HCT116 (cell line): ENCODE measurements at regions not wholly inside any gene's neighbourhood (a gene's known extent, or its start where the extent isn't known, plus 50 kb on each side); places are given as distances from the start of the nearest gene placed in this dataset.

Experiments used
- CEBPB ChIP-seq: IDR thresholded peaks from 2 replicates; pipeline ENCODE4 v1.6.1; 2012; ENCODE audit warnings: low read depth
- EZH2 ChIP-seq: fragments of 200-600 bp; sonication (generic); IDR thresholded peaks from 2 replicates; pipeline ENCODE4 v1.6.1; 2017; ENCODE audit warnings: antibody characterized with exemption, mixed run types
- JUND ChIP-seq: IDR thresholded peaks from 2 replicates; pipeline ENCODE4 v1.6.1; 2012
- POLR2AphosphoS5 ChIP-seq: IDR thresholded peaks from 2 replicates; pipeline ENCODE4 v1.6.1; 2011; ENCODE audit warnings: mild to moderate bottlenecking, low read depth, low read length, moderate library complexity
- SIN3A ChIP-seq: IDR thresholded peaks from 2 replicates; pipeline ENCODE4 v1.6.1; 2012; ENCODE audit warnings: low read depth
- SP1 ChIP-seq: IDR thresholded peaks from 2 replicates; pipeline ENCODE4 v1.6.1; 2012; ENCODE audit warnings: low read depth
- SRF ChIP-seq: IDR thresholded peaks from 2 replicates; pipeline ENCODE4 v1.6.1; 2012; ENCODE audit warnings: low read depth
- TCF7L2 ChIP-seq: IDR thresholded peaks from 2 replicates; pipeline ENCODE4 v1.7.0; 2011; ENCODE audit warnings: borderline replicate concordance, inconsistent platforms; ENCODE audit not compliant: insufficient read depth, insufficient read length; ENCODE audit errors: extremely low read depth
- TF ChIP-seq, protein P1 (sequence below), 3 experiments: fragments of 200-600 bp in 1 of 3; sonication (generic) in 1 of 3; IDR thresholded peaks in 2 of 3; conservative IDR thresholded peaks in 1 of 3; 2 replicates each; pipeline ENCODE4 v1.5.1; 2012 to 2017; ENCODE audit warnings: low read depth in 2 of 3, low read length in 2 of 3, antibody characterized with exemption in 1 of 3, borderline replicate concordance in 1 of 3, control low read depth in 1 of 3, mild to moderate bottlenecking in 1 of 3, mixed read lengths in 1 of 3, mixed run types in 1 of 3, moderate library complexity in 1 of 3; ENCODE audit not compliant: insufficient read depth in 1 of 3
- TF ChIP-seq, protein P2 (sequence below): IDR thresholded peaks from 2 replicates; pipeline ENCODE4 v1.6.1; 2012

DNA sequence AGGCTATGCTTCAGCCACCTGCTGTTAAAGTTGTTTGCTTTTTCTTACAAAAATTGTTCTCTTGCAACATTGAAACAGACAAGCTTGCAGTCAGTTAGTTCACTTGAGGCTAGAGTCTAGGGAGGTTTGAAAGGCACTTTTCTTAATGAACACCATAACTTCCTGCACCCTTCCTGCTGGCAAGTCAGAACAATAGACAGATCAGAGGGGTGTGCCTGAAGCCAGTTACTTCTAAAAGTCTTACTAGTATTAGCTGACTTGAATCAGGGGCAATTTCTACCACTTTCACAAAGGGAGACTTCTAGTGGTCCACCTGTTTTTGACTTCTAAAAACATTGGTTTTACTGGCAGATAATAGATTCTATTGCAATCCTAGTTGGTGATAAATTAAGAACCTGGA lies 367.4 kb upstream of the CDH20 start:
- TF ChIP-seq, protein P1, sequence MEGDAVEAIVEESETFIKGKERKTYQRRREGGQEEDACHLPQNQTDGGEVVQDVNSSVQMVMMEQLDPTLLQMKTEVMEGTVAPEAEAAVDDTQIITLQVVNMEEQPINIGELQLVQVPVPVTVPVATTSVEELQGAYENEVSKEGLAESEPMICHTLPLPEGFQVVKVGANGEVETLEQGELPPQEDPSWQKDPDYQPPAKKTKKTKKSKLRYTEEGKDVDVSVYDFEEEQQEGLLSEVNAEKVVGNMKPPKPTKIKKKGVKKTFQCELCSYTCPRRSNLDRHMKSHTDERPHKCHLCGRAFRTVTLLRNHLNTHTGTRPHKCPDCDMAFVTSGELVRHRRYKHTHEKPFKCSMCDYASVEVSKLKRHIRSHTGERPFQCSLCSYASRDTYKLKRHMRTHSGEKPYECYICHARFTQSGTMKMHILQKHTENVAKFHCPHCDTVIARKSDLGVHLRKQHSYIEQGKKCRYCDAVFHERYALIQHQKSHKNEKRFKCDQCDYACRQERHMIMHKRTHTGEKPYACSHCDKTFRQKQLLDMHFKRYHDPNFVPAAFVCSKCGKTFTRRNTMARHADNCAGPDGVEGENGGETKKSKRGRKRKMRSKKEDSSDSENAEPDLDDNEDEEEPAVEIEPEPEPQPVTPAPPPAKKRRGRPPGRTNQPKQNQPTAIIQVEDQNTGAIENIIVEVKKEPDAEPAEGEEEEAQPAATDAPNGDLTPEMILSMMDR (IDR thresholded peaks at IDR 0.05 in 2 of 3, conservative IDR thresholded peaks at IDR 0.05 in 1 of 3; ENCODE audit: borderline replicate concordance in 1 of 3, insufficient read depth in 1 of 3, low read depth in 2 of 3, low read length in 2 of 3): no peak
- TF ChIP-seq TCF7L2: no peak
- no peak for TF ChIP-seq POLR2AphosphoS5
- TF ChIP-seq CEBPB: no peak
- TF ChIP-seq, protein P2, sequence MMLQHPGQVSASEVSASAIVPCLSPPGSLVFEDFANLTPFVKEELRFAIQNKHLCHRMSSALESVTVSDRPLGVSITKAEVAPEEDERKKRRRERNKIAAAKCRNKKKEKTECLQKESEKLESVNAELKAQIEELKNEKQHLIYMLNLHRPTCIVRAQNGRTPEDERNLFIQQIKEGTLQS: no peak
- TF ChIP-seq SP1: no peak
- TF ChIP-seq EZH2: no peak
- no peak for TF ChIP-seq SIN3A
- no peak for TF ChIP-seq JUND
- no peak for TF ChIP-seq SRF
